CD4-positive, alpha-beta memory T cell (primary cell): ENCODE measurements at regions not wholly inside any gene's neighbourhood (a gene's known extent, or its start where the extent isn't known, plus 50 kb on each side); places are given as distances from the start of the nearest gene placed in this dataset.

ENCODE experiments used
- CTCF ChIA-PET: fragments of 350-600 bp; sonication (Branson Sonifier 250); formaldehyde crosslinking; loops from one replicate; lab custom pipeline; 2021; ENCODE audit warnings: inconsistent platforms; ENCODE audit not compliant: partially characterized antibody; lab: Charles Lee
- POLR2A ChIA-PET: fragments of 350-600 bp; sonication (Branson Sonifier 250); formaldehyde crosslinking; loops from one replicate; lab custom pipeline; 2021; ENCODE audit not compliant: partially characterized antibody; lab: Charles Lee
- DNase-seq, 5 donors: peaks; one replicate each; pipeline versions ENCODE4 v3.0.0 to v3.0.0-alpha.2; 2020 to 2022; ENCODE audit warnings: mixed read lengths in 1 of 5
- H3K27ac ChIP-seq: one replicate; pipeline ENCODE4 v1.7.0; 2013; ENCODE audit warnings: low read depth, low read length
- H3K27me3 ChIP-seq: 2 replicates; pipeline ENCODE4 v1.7.0; 2013; ENCODE audit warnings: mild to moderate bottlenecking, low read length, moderate library complexity; ENCODE audit not compliant: insufficient read depth
- H3K36me3 ChIP-seq: 2 replicates; pipeline ENCODE4 v1.7.0; 2013; ENCODE audit warnings: mild to moderate bottlenecking, low read length, moderate library complexity; ENCODE audit not compliant: insufficient read depth
- H3K4me1 ChIP-seq: 2 replicates; pipeline ENCODE4 v1.7.0; 2013; ENCODE audit warnings: mild to moderate bottlenecking, low read length, moderate library complexity; ENCODE audit not compliant: insufficient read depth
- H3K4me3 ChIP-seq, 2 donors: one replicate each; pipeline ENCODE4 v1.7.0; 2013; ENCODE audit warnings: low read length in 2 of 2, mild to moderate bottlenecking in 1 of 2
- H3K9me3 ChIP-seq, 2 donors: one replicate each; pipeline ENCODE4 v1.7.0; 2013; ENCODE audit warnings: low read length in 2 of 2, control low read depth in 1 of 2; ENCODE audit not compliant: control insufficient read depth in 1 of 2
- H3K27ac Mint-ChIP-seq, 7 donors: one replicate each; pipeline ENCODE4 v1.8.0; 2020 to 2021; ENCODE audit warnings: mixed read lengths in 7 of 7, mild to moderate bottlenecking in 6 of 7, inconsistent platforms in 3 of 7, moderate library complexity in 3 of 7
- H3K27me3 Mint-ChIP-seq, 2 donors: one replicate each; pipeline ENCODE4 v1.8.0; 2020 to 2021; ENCODE audit warnings: mixed read lengths in 2 of 2
- H3K36me3 Mint-ChIP-seq, 2 donors: one replicate each; pipeline ENCODE4 v1.8.0; 2020 to 2021; ENCODE audit warnings: mixed read lengths in 2 of 2, inconsistent platforms in 1 of 2, mild to moderate bottlenecking in 1 of 2
- H3K4me1 Mint-ChIP-seq, 4 donors: one replicate each; pipeline ENCODE4 v1.8.0; 2020 to 2021; ENCODE audit warnings: mixed read lengths in 4 of 4, mild to moderate bottlenecking in 1 of 4
- H3K4me3 Mint-ChIP-seq, 8 donors: one replicate each; pipeline ENCODE4 v1.8.0; 2020 to 2021; ENCODE audit warnings: mixed read lengths in 8 of 8, mild to moderate bottlenecking in 7 of 8, moderate library complexity in 6 of 8, inconsistent platforms in 3 of 8
- H3K9me3 Mint-ChIP-seq, 8 donors: one replicate each; pipeline ENCODE4 v1.8.0; 2020 to 2021; ENCODE audit warnings: mixed read lengths in 8 of 8, mild to moderate bottlenecking in 5 of 8, inconsistent platforms in 3 of 8, moderate library complexity in 1 of 8
- intact Hi-C: fragments of 100-400 bp; cut with micrococcal nuclease; formaldehyde crosslinking; loops from one replicate; pipeline ENCODE4 v1.15.1; 2023

DNA sequence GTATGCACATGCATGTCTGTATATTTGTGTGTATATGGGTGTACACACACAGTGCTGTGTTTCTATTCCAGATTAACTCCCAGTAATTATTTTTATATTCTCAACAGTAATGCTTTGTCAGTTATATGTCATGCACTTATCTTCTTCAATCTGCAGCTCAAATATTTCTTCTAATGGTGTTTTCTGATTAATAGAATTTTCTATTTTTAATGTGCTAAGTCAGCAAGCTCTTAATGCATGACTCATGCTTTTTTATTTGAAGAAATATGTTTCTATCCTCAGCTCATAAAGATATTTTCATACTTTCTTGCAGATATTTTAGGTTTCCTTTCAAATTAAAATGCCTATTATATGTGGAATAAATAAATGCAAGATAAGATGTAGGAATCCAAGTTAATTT lies 59.7 kb upstream of the TMEM18 start:
- H3K4me1 Mint-ChIP-seq, result peaks cover 5 to 21% (median 7%) of the 10 kb centered on the region in 4 donors
- no peak overlapping the region for H3K27ac Mint-ChIP-seq
- ChIA-PET POLR2A (no interaction called here), CTCF (no interaction called here)
- H3K36me3 Mint-ChIP-seq, result no peaks in the 10 kb centered on the region
- Histone ChIP-seq H3K4me1 (peaks cover 14% of the 10 kb centered on the region), H3K27ac (no peak overlapping the region), H3K9me3 (no peaks in the 10 kb centered on the region), H3K27me3 (peaks cover 12% of the 10 kb centered on the region), H3K36me3 (no peaks in the 10 kb centered on the region), H3K4me3 (no peak overlapping the region)
- no peaks in the 10 kb centered on the region for H3K9me3 Mint-ChIP-seq
- intact Hi-C loops, result no loop called here
- DNase-seq, result no peak
- H3K27me3 Mint-ChIP-seq, result peaks cover 5 to 21% of the 10 kb centered on the region in 2 donors
- no peak overlapping the region for H3K4me3 Mint-ChIP-seq

DNA sequence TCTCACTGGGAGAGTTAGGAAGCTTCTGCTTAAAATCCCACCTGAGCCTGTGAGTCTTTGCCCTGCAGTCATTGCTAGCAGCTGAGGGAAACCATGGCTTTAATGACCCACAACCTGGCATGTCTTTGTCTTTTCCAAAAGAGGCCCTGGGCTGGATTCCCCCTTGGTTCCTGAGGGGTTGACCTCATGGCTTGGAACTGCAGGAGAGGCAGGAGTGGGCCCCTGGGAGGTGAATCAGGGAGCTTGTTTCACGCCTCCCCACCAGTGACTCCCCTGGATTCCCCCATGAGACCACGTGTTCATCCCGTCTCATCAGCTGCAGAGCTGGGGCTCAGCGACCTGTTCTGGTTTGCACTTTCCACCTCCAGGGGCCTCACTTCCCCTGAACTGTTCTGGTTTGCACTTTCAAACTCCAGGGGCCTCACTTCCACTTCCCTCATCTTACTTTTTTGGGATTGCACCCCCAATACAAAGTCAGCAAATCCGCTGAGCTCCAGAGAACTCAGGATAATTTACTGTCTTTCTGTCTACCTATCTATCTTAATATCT lies 58.5 kb upstream of the TMEM18 start:
- DNase-seq, result no peak
- Histone ChIP-seq H3K27ac (no peak overlapping the region), H3K4me3 (no peak overlapping the region), H3K36me3 (no peaks in the 10 kb centered on the region), H3K27me3 (peaks cover 7% of the 10 kb centered on the region), H3K4me1 (peaks cover 12% of the 10 kb centered on the region), H3K9me3 (no peaks in the 10 kb centered on the region)
- H3K27me3 Mint-ChIP-seq, result peaks cover 5 to 16% of the 10 kb centered on the region in 2 donors
- intact Hi-C loops, result no loop called here
- ChIA-PET POLR2A (no interaction called here), CTCF (interaction anchor here (1.2 kb wide), 1 partner anchor 20 kb away, joined by 4 read pairs; no protein-coding TSS in a partner anchor)
- no peaks in the 10 kb centered on the region for H3K36me3 Mint-ChIP-seq
- no peak overlapping the region for H3K27ac Mint-ChIP-seq
- no peaks in the 10 kb centered on the region for H3K9me3 Mint-ChIP-seq
- no peak overlapping the region for H3K4me3 Mint-ChIP-seq
- peaks cover 5 to 17% (median 7%) of the 10 kb centered on the region in 4 donors for H3K4me1 Mint-ChIP-seq

DNA sequence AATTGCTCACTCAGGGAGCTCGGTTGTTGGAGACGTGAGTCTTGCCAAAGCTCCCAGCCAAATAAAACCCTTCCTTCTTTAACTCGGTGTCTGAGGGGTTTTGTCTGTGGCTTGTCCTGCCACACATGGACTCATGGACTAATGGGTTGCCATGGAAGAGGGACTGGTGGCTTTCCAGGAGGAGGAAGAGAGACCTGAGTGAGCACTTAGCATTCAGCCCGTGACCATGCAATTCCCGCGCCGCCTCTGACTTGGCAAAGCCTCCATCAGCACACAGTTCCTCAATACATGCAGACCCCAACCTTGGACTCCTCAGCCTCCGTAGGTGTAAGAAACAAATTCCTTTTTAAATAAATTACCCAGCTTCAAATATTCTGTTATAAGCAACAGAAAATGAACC lies 57.3 kb upstream of the TMEM18 start:
- Mint-ChIP-seq H3K4me1 (peaks cover 2 to 4% (median 3%) of the 10 kb centered on the region in 4 donors), H3K4me3 (no peak overlapping the region), H3K27ac (no peak overlapping the region), H3K9me3 (no peaks in the 10 kb centered on the region), H3K27me3 (peaks cover 5 to 12% of the 10 kb centered on the region in 2 donors), H3K36me3 (no peaks in the 10 kb centered on the region)
- H3K9me3 ChIP-seq, result no peaks in the 10 kb centered on the region
- intact Hi-C loops, result no loop called here
- H3K4me3 ChIP-seq, result no peak overlapping the region
- H3K27me3 ChIP-seq, result peaks cover 7% of the 10 kb centered on the region
- peaks cover under 1% of the 10 kb centered on the region for H3K4me1 ChIP-seq
- ChIA-PET CTCF (no interaction called here), POLR2A (no interaction called here)
- H3K36me3 ChIP-seq, result no peaks in the 10 kb centered on the region
- no peak for DNase-seq
- H3K27ac ChIP-seq, result no peak overlapping the region

DNA sequence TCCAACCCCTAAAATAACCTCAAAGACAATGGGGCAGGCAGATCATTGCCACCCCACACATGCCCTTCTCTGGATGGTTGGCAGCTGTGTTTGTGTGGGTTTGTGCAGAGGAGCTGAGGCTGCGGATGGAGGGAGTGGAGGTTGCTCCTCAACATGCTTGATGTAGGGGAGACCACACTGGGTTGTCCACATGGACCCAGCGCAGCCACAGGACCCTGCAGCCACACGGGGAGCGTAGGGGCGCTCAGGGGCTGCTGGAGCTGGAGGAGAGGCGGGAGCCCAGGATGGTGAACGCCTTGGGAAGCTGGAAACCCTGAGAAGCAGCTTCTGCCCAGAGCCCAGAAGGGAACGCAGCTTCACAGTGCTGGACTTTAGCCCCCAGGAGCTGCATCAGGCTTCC lies 56.3 kb upstream of the TMEM18 start:
- no peaks in the 10 kb centered on the region for H3K9me3 ChIP-seq
- DNase-seq, result no peak
- Mint-ChIP-seq H3K9me3 (no peaks in the 10 kb centered on the region), H3K27me3 (peaks cover 6 to 11% of the 10 kb centered on the region in 2 donors), H3K36me3 (no peaks in the 10 kb centered on the region), H3K27ac (no peak overlapping the region), H3K4me3 (no peak overlapping the region), H3K4me1 (no peaks in the 10 kb centered on the region)
- ChIA-PET CTCF (no interaction called here), POLR2A (no interaction called here)
- intact Hi-C loops, result no loop called here
- H3K4me1 ChIP-seq, result no peaks in the 10 kb centered on the region
- H3K4me3 ChIP-seq, result no peak overlapping the region
- H3K36me3 ChIP-seq, result no peaks in the 10 kb centered on the region
- no peak overlapping the region for H3K27ac ChIP-seq
- peaks cover 7% of the 10 kb centered on the region for H3K27me3 ChIP-seq

DNA sequence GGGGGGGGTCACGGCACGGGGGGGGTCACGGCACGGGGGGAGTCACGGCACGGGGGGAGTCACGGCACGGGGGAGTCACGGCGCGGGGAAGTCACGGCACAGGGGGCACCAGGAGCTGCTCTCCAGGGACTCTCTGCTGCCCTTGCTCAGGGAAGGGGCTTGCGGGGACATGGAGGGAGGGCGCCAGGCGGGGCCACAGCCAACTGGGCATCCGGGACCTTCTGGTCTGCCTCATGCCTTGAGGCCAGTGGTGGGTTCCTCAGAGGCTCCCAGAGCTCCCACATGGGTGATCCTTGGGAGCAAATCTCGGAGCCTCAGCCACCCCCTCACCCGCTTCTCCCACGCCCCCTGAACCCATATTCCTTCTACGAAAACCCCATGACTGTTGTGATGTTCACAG lies 55.8 kb upstream of the TMEM18 start:
- intact Hi-C loops, result no loop called here
- CTCF ChIA-PET, result no interaction called here

DNA sequence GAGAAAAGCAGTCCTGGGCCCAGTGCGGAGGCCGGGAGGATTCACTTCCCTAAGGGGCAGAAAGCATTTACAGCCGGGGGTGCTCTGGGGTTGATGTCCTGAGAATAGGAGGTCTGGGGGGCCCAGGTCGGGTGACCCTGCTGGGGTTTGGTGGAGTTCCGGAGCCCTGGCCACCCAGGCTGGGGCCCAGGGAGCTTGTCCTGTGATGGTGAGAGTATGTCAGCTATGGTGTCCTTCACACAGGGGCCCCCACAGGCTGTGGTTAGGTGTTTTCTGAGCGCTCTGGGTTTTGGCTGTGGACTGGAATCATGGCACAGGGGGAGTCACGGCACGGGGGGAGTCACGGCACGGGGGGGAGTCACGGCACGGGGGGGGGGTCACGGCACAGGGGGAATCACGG lies 54.5 kb upstream of the TMEM18 start:
- DNase-seq, result no peak
- H3K9me3 ChIP-seq, result no peaks in the 10 kb centered on the region
- H3K4me3 ChIP-seq, result no peak overlapping the region
- Mint-ChIP-seq H3K36me3 (no peaks in the 10 kb centered on the region), H3K27me3 (peaks cover 9 to 18% of the 10 kb centered on the region in 2 donors), H3K4me3 (no peak overlapping the region), H3K9me3 (no peaks in the 10 kb centered on the region), H3K4me1 (no peaks in the 10 kb centered on the region), H3K27ac (no peak overlapping the region)
- ChIA-PET POLR2A (no interaction called here), CTCF (no interaction called here)
- no peaks in the 10 kb centered on the region for H3K36me3 ChIP-seq
- intact Hi-C loops, result no loop called here
- peaks cover 3% of the 10 kb centered on the region for H3K27me3 ChIP-seq
- no peak overlapping the region for H3K27ac ChIP-seq
- H3K4me1 ChIP-seq, result no peaks in the 10 kb centered on the region

More for the DNA sequence above, 55.8 kb upstream of the TMEM18 start:
- H3K4me3 Mint-ChIP-seq, result no peak overlapping the region
- Histone ChIP-seq H3K4me3 (no peak overlapping the region), H3K4me1 (no peaks in the 10 kb centered on the region), H3K27ac (no peak overlapping the region), H3K36me3 (no peaks in the 10 kb centered on the region), H3K27me3 (peaks cover 7% of the 10 kb centered on the region), H3K9me3 (no peaks in the 10 kb centered on the region)
- no peak overlapping the region for H3K27ac Mint-ChIP-seq
- H3K27me3 Mint-ChIP-seq, result peaks cover 6 to 14% of the 10 kb centered on the region in 2 donors
- POLR2A ChIA-PET, result no interaction called here
- H3K4me1 Mint-ChIP-seq, result no peaks in the 10 kb centered on the region
- no peaks in the 10 kb centered on the region for H3K9me3 Mint-ChIP-seq
- no peaks in the 10 kb centered on the region for H3K36me3 Mint-ChIP-seq
- no peak for DNase-seq

DNA sequence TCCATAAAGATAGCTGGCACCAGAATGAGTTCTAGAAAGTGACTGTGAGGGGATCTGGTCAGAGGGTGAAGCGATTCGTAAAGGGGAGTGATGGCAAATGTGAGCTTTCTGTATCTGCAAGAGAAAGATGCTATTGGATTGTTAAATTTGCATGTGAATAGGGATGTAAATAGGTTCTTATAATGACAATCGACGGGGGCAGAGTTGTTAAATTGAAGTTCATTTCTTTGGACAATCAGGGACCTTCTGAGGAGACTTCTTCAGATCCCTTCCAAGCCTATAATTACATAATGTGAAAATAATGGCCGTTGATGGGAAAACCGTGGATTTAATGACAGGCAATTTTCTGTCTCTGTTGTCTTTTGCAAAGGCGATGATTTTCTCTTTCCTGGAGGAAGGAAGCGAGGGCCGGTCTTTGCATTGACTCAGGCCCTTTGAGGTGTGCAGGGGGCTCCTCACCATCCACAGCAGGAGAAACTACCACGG lies 52.2 kb upstream of the TMEM18 start:
- H3K4me1 ChIP-seq, result no peaks in the 10 kb centered on the region
- no peaks in the 10 kb centered on the region for H3K36me3 ChIP-seq
- no peak for DNase-seq
- peaks cover 3% of the 10 kb centered on the region for H3K27me3 ChIP-seq
- Mint-ChIP-seq H3K27me3 (peaks cover 6 to 30% of the 10 kb centered on the region in 2 donors), H3K9me3 (no peaks in the 10 kb centered on the region), H3K27ac (no peak overlapping the region), H3K4me1 (no peaks in the 10 kb centered on the region), H3K4me3 (no peak overlapping the region), H3K36me3 (no peaks in the 10 kb centered on the region)
- no peak overlapping the region for H3K4me3 ChIP-seq
- H3K9me3 ChIP-seq, result no peaks in the 10 kb centered on the region
- no peak overlapping the region for H3K27ac ChIP-seq
- intact Hi-C loops, result no loop called here
- CTCF ChIA-PET, result no interaction called here
- POLR2A ChIA-PET, result no interaction called here
